Left cardiac atrium (tissue), 4 donors: ENCODE measurements at regions not wholly inside any gene's neighbourhood (a gene's known extent, or its start where the extent isn't known, plus 50 kb on each side); places are given as distances from the start of the nearest gene placed in this dataset.
"Not testable (repeated sequence)": the region's sequence is repeated elsewhere in the genome, so short reads cannot be mapped to it uniquely, and the experiment has no call there.

Source experiments
- ATAC-seq, 2 donors: fragments of 200-7000 bp; cut with Tn5 transposase; one replicate each; pipeline ENCODE4 v1.9.1; 2020; ENCODE audit warnings: mild to moderate bottlenecking in 2 of 2, moderate library complexity in 2 of 2
- DNase-seq: peaks from one replicate; pipeline ENCODE4 v3.0.0-alpha.2; 2020
- intact Hi-C, 2 donors: fragments of 100-400 bp; cut with DNase I; formaldehyde crosslinking; loops; one replicate each; pipeline versions ENCODE4 v1.14.1 to v1.15.1; 2022 to 2023
- donor health status: DM: no; HTN: yes; CAD: no.
- donor health status: DM: no; HTN: yes; CAD: no; lungs with severe emphysema.
- donor health status: DM: yes; HTN: yes; CAD: no.
- donor health status: Dilated cardiomyopathy.

- DNase-seq: no peak
- intact Hi-C loops: no loop called here
- ATAC-seq: no peak
These were observed 222.7 kb downstream of the CYB561 start for GRCh38 chr17:63223212-63223911.

- intact Hi-C loops: no loop called here
- DNase-seq (no peak), ATAC-seq (no peak)
These were observed 221.5 kb downstream of the CYB561 start for GRCh38 chr17:63224644-63225043.

GRCh38 chr17:63226720-63227119 lies 219.4 kb downstream of the CYB561 start:
- ATAC-seq, intact Hi-C loops, DNase-seq: not testable (repeated sequence)

GRCh38 chr17:63231015-63231620 lies 215.0 kb downstream of the CYB561 start:
- ATAC-seq, DNase-seq, intact Hi-C loops: not testable (repeated sequence)

- ATAC-seq: no peak
- DNase-seq: no peak
- intact Hi-C loops: no loop called here
These were observed 213.4 kb downstream of the CYB561 start for GRCh38 chr17:63232565-63233310.

GRCh38 chr17:63240106-63240505 lies 206.0 kb downstream of the CYB561 start:
- intact Hi-C loops: no loop called here
- no peak for ATAC-seq
- no peak for DNase-seq

- intact Hi-C loops: no loop called here
- ATAC-seq (no peak), DNase-seq (no peak)
These were observed 199.8 kb downstream of the CYB561 start for GRCh38 chr17:63246344-63246743.

- no peak for DNase-seq
These were observed 198.4 kb downstream of the CYB561 start for GRCh38 chr17:63247706-63248105.

GRCh38 chr17:63249256-63250004 lies 196.7 kb downstream of the CYB561 start:
- DNase-seq (no peak), ATAC-seq (peak in 1 of 2 donors; percentile 51)
- intact Hi-C loops: no loop called here

More at GRCh38 chr17:63247706-63248105, 198.4 kb downstream of the CYB561 start:
- intact Hi-C loops: no loop called here
- ATAC-seq: no peak

GRCh38 chr17:63250830-63251229 lies 195.3 kb downstream of the CYB561 start:
- no peak for DNase-seq
- peak; percentile 57 to 82 for ATAC-seq
- intact Hi-C loops: no loop called here

GRCh38 chr17:63258785-63259184 lies 187.3 kb downstream of the CYB561 start:
- no peak for ATAC-seq
- intact Hi-C loops: no loop called here

GRCh38 chr17:63262751-63263476 lies 183.2 kb downstream of the CYB561 start:
- ATAC-seq: no peak
- intact Hi-C loops: no loop called here
- no peak for DNase-seq

More at GRCh38 chr17:63258785-63259184, 187.3 kb downstream of the CYB561 start:
- DNase-seq: no peak

GRCh38 chr17:63265526-63265925 lies 180.6 kb downstream of the CYB561 start:
- DNase-seq (no peak), ATAC-seq (no peak)
- intact Hi-C loops: no loop called here

GRCh38 chr17:63267846-63268245 lies 178.3 kb downstream of the CYB561 start:
- intact Hi-C loops: no loop called here
- no peak for DNase-seq
- ATAC-seq: no peak

GRCh38 chr17:63268827-63269226 lies 177.3 kb downstream of the CYB561 start:
- no peak for ATAC-seq
- intact Hi-C loops: no loop called here
- no peak for DNase-seq

- no peak for ATAC-seq
- intact Hi-C loops: no loop called here
- no peak for DNase-seq
These were observed 175.5 kb downstream of the CYB561 start for GRCh38 chr17:63270610-63271009.

- intact Hi-C loops: no loop called here
- DNase-seq (peak; percentile 43), ATAC-seq (peak in 1 of 2 donors; percentile 89)
These were observed 172.0 kb downstream of the CYB561 start for GRCh38 chr17:63274146-63274545.

- ATAC-seq (peak in 1 of 2 donors; percentile 93), DNase-seq (no peak)
- intact Hi-C loops: no loop called here
These were observed 170.7 kb downstream of the CYB561 start for GRCh38 chr17:63275318-63275970.
